Activated CD8-positive, alpha-beta memory T cell treated with anti-CD3 and anti-CD28 coated beads for 36 hours (primary cell): ENCODE measurements at regions not wholly inside any gene's neighbourhood (a gene's known extent, or its start where the extent isn't known, plus 50 kb on each side); places are given as distances from the start of the nearest gene placed in this dataset.
"Not testable (repeated sequence)": the region's sequence is repeated elsewhere in the genome, so short reads cannot be mapped to it uniquely, and the experiment has no call there.

Experiments
- CTCF ChIA-PET: fragments of 350-600 bp; sonication (Branson Sonifier 250); formaldehyde crosslinking; loops from one replicate; lab custom pipeline; 2021; ENCODE audit warnings: antibody characterized with exemption; lab: Charles Lee
- POLR2A ChIA-PET: fragments of 350-600 bp; sonication (Branson Sonifier 250); formaldehyde crosslinking; loops from one replicate; lab custom pipeline; 2021; ENCODE audit warnings: antibody characterized with exemption; lab: Charles Lee

DNA sequence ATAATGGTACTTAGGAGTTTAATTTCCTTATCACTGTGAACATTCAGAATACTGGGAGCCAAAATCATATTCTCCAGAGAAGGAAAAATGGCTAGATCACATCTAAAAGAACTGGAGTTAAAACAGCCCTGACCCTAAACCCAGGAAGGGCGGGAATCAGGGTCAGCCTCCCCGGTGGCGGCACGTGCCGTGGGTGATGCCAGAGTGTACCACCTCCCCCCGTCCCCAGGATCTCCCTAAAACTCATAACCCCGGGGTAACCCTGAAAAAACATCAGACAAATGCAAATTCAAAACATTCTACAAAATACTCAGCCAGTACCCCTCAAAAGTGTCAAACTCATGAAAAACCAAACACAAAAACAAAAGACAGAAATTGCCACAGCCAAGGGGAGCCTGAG lies 148.3 kb downstream of the DLL1 start:
- ChIA-PET POLR2A (no interaction called here), CTCF (no interaction called here)

- CTCF ChIA-PET, POLR2A ChIA-PET: not testable (repeated sequence)
Observed at GRCh38 chr6:170141061-170141460, 149.8 kb downstream of the DLL1 start.

- ChIA-PET POLR2A (no interaction called here), CTCF (no interaction called here)
Observed at GRCh38 chr6:170140129-170140528, 150.7 kb downstream of the DLL1 start.

- ChIA-PET POLR2A (no interaction called here), CTCF (no interaction called here)
Observed at GRCh38 chr6:170139531-170139930, 151.3 kb downstream of the DLL1 start.

GRCh38 chr6:170139046-170139445 lies 151.8 kb downstream of the DLL1 start:
- POLR2A ChIA-PET, result not testable (repeated sequence)

DNA sequence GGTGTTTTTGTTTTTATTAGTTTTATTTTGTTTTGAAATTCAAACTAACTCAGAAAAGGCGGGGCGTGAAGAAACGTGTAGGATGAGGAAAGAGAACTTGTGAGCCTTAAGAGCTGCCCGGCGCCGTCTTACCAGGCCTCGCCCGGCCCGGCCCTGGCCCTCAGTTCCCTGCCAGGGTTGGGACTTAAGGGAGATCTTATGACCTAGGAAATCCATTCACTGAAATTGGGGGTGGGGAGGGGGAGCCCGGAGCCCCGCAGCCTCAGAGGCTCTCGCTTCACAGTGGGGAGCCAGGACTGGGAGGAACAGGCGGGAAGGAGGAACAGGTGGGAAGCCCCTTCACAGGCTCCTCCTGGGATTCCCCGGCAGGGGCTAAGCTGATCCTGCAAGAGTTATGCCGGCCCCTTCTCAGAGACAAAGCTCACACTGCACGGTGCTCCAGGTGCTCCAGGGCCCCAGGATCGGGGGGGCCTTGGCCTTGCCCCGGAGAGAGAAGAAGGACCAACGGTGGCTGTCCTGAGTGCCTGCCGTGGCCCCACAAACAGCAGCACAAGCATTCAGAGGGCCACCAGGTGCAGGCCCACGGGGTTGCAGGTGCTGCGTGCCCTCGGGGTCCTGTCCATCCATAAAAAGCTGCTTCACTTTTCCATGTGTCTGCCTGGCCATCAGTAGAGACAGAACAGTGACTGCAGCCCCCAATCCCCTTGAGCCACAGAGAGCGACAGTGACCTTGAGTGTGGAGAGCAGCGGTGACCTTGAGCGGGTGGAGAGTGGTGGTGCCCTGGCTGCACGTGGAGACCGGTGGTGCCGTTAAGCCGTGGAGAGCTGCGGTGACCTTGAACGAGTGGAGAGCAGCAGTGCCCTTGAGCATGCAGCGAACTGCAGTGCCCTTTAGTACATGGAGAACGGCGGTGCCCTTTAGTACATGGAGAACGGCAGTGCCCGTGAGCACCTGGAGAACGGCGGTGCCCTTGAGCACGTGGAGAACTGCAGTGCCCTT lies 152.7 kb downstream of the DLL1 start:
- POLR2A ChIA-PET, result no interaction called here
- CTCF ChIA-PET, result no interaction called here

More at GRCh38 chr6:170139046-170139445, 151.8 kb downstream of the DLL1 start:
- CTCF ChIA-PET, result not testable (repeated sequence)

GRCh38 chr6:170137176-170137891 lies 153.5 kb downstream of the DLL1 start:
- POLR2A ChIA-PET, result no interaction called here
- CTCF ChIA-PET, result no interaction called here

DNA sequence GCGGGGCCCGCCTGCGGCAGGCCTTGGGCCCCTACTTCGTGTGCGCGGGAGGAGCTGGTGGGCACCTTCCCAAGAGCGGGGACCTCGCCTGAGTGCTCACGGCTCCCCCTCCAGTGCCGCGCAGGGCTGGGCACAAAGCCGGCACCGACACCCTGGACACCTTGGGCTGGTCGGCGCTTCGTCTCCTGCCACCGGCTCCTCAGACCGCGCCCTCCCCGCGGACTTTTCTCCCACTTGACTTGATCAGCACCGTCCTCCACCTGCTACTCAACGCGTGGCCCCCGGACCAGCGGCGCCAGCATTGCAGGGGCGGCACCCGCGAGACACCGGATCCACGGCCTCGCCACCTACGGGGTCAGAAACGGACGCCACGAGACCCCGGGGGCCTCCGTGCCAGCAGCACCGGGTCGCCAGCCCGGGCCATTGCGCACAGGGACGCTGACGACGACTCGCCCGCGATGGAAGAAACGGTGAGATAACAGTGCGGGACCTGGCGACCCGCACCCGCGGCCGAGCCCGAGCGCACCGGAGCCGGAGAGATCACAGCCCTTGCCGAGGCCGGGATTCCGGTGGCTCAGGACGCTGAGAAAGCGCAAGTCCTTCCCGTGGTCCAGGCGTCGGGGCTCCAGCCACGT lies 154.2 kb downstream of the DLL1 start:
- POLR2A ChIA-PET, result no interaction called here
- CTCF ChIA-PET, result no interaction called here

GRCh38 chr6:170135821-170136471 lies 154.9 kb downstream of the DLL1 start:
- CTCF ChIA-PET, result no interaction called here

GRCh38 chr6:170135461-170135820 lies 155.4 kb downstream of the DLL1 start:
- POLR2A ChIA-PET, result no interaction called here
- CTCF ChIA-PET, result no interaction called here

More at GRCh38 chr6:170135821-170136471, 154.9 kb downstream of the DLL1 start:
- POLR2A ChIA-PET, result no interaction called here

DNA sequence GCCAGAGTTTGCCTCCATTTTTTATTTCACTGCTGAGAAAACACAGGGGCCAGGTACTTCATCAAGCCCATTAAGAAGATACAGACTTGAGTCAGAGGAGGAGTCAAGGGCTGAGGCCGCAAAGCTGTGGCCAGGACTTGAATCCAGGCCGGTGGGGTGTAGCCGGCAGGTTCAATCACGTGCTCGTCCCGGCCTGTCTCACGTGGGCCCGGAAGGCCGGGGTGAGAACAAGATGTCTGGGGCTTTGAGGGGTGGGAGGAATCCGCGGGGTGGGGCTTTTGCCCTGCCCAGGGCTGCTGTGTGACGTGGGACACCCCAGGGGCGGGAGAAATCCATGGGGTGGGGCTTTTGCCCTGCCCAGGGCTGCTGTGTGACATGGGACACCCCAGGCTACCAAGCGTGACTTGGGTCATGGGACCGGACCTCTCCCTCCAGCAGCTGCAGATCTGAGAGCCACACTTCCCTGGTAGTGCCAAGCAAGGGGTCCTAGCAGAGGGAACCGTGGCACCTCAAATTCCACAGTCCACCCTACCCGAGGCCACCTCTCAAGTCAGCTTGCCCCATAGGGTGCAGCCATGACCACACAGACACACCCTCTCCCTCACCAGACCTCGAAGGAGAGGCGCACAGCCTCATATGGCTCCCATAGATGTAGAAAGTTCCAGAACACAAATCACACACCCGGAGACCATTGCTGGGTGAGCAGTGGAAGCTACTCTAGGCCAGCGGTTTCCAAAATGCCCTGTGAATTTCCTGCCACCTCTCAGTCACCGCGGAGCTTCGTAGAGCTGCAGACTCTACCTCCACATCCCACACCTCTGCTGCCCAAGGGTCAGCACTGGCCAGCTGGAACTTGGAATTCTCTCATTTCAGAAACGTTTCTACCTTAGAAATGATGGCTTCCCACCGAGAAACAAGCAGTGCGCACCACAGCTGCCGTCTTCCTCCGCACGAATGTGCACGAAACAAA lies 156.1 kb downstream of the DLL1 start:
- POLR2A ChIA-PET, result interaction anchor here (0.6 kb wide), 1 partner anchor 413 kb away, joined by 3 read pairs; no protein-coding TSS in a partner anchor
- CTCF ChIA-PET, result no interaction called here

DNA sequence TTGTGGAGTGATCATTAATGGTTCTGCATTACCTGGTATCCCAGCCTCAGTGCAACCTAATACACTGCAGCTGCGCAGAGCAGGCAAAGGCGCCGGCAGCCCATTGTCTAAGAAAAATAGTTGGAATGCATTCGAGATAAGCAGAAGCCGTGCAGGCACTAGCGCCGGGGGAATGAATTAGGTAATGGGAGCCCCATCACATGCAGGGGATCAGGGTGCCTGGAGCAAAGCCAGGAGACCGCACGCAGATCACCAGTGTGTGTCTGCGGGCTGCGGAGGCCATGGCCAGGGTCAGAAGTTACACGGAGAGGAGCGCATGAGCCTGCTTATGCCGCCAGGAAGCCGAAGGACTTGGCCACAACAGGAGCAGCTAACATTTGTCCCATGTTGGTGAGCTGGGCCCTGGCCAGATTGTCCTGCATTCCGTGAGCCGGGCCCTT lies 156.8 kb downstream of the DLL1 start:
- ChIA-PET CTCF (no interaction called here), POLR2A (interaction anchor here (0.6 kb wide), 1 partner anchor 412 kb away, joined by 3 read pairs; no protein-coding TSS in a partner anchor)

GRCh38 chr6:170132561-170132991 lies 158.3 kb downstream of the DLL1 start:
- ChIA-PET CTCF (no interaction called here), POLR2A (no interaction called here)

DNA sequence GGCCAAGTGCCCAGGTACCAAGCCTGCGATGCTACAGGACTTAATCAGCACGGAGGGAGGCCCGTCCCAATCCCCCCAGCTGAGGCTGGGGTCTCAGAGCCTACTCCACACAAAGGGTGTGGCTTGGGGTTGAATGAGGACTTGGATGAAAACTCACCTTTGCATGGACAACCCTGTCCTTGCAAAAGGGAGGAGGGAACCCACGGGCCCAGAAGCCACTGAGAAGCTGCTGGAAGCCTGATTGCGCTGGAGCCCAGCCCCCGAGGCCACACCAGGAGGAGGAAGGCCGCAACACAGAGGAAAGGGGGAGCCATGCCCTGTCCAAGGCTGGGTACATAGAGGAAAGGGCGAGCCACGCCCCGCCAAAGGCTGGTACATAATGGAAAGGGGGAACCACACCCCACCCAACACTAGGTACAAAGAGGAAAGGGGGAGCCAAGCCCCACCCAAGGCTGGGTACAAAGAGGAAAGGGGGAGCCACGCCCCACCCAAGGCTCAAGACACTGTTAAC lies 158.8 kb downstream of the DLL1 start:
- POLR2A ChIA-PET, result no interaction called here
- CTCF ChIA-PET, result no interaction called here

DNA sequence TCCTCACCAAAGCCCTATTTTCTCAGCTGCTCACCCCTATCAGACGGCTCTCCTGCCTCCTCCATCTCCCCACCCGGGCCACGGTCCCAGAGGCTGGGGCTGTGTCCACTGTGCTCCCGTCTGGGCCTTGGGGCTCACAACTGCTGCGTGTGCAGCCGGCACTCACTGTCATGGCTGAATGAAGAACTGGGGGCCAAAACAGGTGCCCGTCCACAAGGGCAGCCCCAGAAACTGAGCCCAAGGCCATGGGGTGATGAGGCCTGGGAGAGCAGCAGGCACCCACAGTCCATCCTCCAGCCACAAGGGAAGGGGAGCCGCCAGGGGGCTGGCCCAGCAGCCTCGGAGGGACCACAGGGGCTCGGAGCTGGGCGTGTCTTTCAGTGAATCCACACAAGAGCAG lies 159.5 kb downstream of the DLL1 start:
- ChIA-PET CTCF (no interaction called here), POLR2A (no interaction called here)

DNA sequence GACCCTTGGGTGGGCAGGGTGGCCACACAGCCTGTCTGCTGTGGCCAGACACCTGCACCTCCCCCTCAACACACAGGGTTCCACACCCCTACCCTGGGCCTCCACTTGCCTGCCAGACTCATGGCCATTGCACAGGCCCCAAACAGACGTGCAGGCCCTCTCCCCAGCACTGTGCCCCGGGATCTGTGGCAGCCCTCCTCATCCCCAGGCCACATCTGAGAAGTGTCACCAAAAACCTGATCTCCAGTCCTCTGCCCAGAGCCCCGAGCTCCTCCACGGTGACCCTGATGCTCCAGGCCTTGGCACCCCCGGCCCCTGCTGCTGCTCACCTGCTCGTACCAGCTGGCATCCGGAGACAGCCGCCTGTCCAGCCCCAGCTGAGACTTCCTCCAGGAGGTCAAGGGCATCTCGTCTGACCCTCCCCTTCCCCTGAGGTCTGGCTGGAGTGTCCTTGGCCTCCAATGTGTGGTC lies 160.1 kb downstream of the DLL1 start:
- CTCF ChIA-PET, result no interaction called here

GRCh38 chr6:170130201-170130621 lies 160.7 kb downstream of the DLL1 start:
- ChIA-PET POLR2A (no interaction called here), CTCF (no interaction called here)

More for the DNA sequence above, 160.1 kb downstream of the DLL1 start:
- POLR2A ChIA-PET, result no interaction called here

- ChIA-PET POLR2A (no interaction called here), CTCF (no interaction called here)
Observed at GRCh38 chr6:170129691-170130171, 161.1 kb downstream of the DLL1 start.
